OCI-LY3 (cell line): ENCODE measurements at regions not wholly inside any gene's neighbourhood (a gene's known extent, or its start where the extent isn't known, plus 50 kb on each side); places are given as distances from the start of the nearest gene placed in this dataset.

ENCODE experiments used
- CTCF ChIP-seq: fragments of 200-600, 300-600 bp; sonication (generic); IDR thresholded peaks from 2 replicates; pipeline ENCODE4 v1.5.1; 2014; ENCODE audit warnings: antibody characterized with exemption, low read length, low read depth
- EZH2phosphoT487 ChIP-seq: fragments of 200-600 bp; shearing (Covaris generic); IDR thresholded peaks from 2 replicates; pipeline ENCODE4 v1.6.1; 2018; ENCODE audit warnings: antibody characterized with exemption, mixed run types, low read depth

DNA sequence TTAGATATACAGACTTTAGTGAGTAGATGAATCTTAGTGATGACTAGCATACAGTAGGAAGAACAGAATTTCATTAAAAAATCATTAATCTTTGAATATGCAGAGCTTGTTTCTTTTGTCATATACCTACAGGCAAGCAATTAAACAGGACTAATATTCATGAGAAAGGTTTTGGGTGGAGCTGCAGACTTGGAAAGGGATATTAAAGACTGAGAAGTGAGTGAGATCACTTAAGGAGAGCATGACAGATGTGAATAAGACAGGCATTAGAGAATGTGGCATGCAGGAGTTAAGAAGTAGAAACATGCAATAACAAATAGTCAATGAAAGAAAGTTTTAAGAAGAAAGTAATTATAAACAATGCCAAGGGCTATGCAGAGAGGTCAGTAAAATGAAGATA is 187.7 kb downstream of the TMTC3 start:
- TF ChIP-seq CTCF: no peak
- TF ChIP-seq EZH2phosphoT487: no peak
